Stimulated activated CD4-positive, alpha-beta T cell treated with anti-CD3 and anti-CD28 coated beads, Interleukin-2, amount 100 ng/mL, for 24 hours (primary cell): ENCODE measurements at regions not wholly inside any gene's neighbourhood (a gene's known extent, or its start where the extent isn't known, plus 50 kb on each side); places are given as distances from the start of the nearest gene placed in this dataset.

Experiments
- DNase-seq, 2 donors: peaks; one replicate each; pipeline ENCODE4 v3.0.0-alpha.2; 2020

DNA sequence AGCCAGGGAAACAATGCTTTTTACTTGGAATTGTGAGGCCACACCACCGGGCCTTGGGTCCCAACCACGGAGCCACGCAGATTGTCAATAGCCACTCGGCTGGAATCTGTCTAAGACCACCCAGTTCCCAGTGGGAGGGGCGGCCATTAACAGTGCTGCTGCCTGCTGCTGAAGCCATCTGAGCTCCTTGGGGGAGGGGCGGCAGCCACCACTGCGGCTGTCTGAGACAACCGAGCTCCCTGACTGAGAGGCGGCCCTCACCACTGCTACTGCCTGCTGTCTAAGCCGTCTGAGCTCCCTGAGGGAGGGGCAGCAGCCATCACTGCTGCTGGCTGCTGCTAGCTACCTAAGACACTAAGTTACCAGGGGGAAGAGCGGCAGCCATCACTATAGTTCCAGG lies 64.3 kb downstream of the DMRTA2 start:
- no peak for DNase-seq

DNA sequence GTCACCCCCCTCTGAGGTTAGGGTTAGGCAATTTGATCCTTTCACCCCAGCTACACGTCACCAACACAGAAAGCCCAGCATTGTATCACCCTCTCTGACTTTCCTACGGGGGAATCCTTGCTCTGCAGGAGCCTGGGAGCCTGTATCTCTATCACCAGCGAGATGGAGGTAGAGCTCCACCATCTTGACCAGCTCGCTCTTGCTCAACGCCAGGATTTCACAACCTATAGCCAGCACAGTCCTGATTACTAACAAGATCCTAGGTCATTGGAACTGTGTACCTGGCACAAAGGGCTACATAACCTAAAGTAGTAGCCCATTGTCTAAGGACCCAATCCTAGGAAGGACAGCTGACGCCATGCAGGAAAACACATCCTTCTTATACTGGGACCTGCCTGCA lies 66.1 kb downstream of the DMRTA2 start:
- no peak for DNase-seq

GRCh38 chr1:50354813-50355212 lies 68.4 kb downstream of the DMRTA2 start:
- no peak for DNase-seq

DNA sequence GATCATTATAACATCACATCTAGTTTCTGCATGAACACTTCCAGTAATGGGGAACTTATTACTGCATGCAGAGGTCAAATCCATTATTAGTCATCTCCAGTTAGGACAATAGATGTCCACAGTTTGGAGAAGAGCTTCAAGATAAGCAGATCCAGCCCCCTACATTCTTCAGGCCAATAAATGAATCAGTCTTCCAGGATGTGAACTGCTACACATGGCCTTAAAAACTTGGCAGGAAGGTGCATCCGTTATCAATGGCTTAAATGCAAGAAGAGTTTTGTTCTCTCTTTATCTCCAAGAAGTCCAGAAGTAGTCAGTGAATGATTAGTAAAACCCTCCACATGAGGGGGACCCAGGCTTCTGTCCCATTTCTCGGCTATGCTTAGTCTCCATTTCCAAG lies 70.8 kb downstream of the DMRTA2 start:
- no peak for DNase-seq

DNA sequence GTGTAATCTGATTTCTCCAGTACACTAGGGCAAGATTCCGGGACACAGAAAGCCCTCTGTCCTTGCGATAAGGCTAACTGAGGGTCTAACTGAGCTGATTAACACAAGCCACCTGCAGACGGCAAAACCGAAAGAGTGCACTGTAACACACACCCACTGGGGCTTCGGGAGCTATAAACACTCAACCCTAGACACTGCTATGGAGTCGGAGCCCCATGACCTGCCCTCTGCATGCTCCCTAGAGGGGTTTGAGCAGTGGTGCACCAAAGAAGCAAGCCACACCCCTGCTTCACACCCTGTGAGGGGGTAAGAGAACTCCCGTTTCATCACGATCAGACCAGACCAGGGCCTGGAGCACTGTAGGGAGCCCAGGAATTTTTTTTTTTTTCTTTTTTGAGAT lies 72.4 kb downstream of the DMRTA2 start:
- no peak for DNase-seq

DNA sequence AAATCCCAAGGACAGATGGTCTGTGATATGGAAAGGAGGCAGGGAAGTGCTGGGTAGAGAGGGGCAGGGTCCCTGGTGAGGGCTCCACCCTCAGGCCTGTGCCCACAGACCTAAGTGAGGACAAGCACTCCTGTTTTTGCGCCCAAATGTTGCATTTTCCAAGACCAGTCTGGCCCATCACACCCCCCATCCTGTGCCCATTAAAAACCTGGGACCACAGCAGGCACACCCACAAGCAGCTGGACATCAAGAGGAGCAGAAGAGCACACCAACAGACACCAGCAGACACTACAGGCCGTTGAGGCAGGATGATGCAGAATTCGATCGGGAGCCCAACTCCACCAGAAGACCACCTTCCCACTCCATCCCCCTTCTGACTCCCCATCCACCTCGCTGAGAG lies 72.8 kb downstream of the DMRTA2 start:
- DNase-seq: no peak

DNA sequence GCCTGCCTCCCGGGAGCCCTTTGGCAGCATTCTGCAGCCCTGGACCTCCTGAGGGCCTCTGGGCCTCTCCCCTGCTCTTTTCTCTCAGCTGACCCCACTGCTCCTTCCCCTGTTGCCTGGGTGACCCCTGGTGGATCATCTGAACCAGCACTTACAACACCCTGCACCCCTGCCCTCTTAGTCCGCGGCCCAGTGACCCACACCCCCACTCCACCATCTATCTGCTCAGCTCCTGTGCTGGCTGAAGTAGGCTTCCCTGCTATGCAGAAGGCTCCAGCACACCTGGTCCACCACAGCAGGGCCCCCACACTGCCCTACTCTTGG lies 74.0 kb downstream of the DMRTA2 start:
- no peak for DNase-seq

DNA sequence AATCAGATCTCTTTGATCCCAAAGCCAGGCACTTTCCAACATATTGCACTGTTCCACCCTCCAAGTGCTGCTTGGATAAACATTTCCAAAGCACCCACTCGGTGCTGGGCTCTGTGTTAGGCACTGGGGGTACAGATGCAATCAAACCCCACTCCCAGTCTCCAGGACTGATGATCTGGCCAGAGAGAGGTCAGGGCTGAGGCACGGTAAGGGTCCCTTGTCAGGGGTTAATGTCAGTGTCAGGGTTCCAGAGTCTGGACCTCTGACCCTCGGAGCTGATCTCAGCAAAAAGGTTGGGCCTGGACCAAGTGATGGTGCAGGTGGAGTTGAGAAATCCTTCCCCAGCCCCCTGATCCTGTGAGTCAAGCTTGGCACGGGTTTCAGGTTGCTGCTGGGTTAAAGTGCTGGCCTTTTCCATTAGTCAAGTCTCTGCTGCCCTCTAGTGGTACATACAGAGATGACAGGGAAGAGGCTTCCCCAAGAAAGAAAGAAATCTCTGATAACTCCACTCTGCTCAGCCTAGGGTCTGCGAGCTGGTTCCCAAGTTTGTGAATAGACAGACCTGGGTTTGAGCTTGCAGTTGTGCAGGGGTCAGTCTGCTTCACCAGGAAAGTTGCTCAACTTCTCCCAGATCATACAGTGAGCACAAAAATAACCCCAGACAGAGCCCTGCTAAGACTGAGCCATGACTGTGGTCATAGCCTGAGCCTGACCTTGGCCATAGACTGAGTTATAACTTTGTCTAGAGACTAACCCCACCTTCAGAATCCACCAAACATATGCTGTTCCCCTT lies 74.6 kb downstream of the DMRTA2 start:
- DNase-seq: peak; percentile 26 to 44

GRCh38 chr1:50347933-50348332 lies 75.3 kb downstream of the DMRTA2 start:
- DNase-seq: no peak

DNA sequence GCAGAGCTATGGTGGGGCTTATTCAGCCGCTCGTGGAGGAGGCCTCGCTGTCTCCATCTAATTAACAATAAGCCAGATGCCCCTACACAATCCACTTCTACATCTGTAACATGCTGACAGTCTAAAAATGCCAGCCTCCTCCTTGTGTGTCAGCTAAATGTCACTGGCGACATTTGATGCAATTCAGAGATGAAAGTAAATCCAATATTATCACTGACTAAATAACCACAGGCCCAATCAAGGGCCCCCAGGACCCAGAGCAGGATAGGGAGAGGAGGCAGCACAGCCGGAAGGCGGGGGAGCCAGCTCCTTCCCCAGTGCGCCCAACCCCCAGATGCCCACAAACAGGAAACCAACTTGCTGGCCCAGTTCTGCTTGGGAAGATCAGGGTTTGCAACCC lies 76.6 kb downstream of the DMRTA2 start:
- no peak for DNase-seq

GRCh38 chr1:50343323-50343722 lies 79.9 kb downstream of the DMRTA2 start:
- DNase-seq: no peak

- no peak for DNase-seq
Observed at GRCh38 chr1:50342525-50342924, 80.7 kb downstream of the DMRTA2 start.

GRCh38 chr1:50335036-50335435 lies 88.2 kb downstream of the DMRTA2 start:
- no peak for DNase-seq

- peak; percentile 58 to 76 for DNase-seq
Observed at GRCh38 chr1:50333595-50333974, 89.7 kb downstream of the DMRTA2 start.

GRCh38 chr1:50332941-50333594 lies 90.2 kb downstream of the DMRTA2 start:
- DNase-seq: peak; percentile 44 to 60

DNA sequence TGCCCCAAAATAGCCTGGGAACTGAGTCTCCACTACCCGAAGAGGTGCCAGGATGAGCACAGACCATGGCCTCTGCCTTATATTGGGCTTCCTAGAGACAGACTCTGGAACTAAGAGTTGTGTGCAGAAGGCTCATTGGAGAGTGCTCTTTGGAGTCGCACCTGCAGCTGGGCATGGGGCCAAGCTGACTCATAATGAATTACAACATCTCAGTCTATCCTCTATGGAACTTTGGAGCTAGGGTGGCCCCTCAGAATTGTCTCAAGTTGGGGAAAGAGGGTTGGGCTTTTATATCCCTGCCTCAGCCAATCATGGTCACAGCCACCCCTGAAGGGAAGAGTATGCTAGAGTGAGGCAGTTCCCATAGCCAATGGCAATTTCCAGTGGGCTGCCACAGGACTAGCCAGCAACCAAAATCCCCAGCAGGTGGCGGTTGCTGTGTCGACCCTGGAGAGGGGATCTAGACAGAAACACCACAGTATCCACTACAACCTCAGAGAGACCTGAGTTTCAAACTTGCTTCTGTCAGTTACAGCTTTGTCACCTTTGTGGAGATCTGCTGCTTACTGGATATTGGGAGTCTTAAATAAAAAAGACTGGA lies 93.8 kb downstream of the DMRTA2 start:
- no peak for DNase-seq

DNA sequence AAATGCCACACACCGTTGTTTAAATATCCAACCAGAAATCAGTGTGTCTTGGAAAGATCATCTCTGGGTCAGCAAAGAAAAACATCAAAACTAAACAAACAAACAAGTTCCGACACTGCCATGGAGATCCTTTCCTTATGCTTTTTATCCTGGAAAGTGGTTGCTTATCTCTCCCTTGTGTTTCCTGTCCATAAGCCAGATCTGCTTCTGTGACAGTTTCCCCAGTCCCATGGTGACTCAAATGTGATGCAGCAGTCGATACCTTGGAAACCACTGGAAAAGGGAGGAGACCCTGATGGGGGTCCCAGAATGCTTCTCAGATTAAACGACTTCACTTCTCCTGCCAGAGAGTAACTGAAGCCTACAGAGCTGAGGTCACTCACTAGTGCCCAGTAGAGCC lies 94.7 kb downstream of the DMRTA2 start:
- no peak for DNase-seq

DNA sequence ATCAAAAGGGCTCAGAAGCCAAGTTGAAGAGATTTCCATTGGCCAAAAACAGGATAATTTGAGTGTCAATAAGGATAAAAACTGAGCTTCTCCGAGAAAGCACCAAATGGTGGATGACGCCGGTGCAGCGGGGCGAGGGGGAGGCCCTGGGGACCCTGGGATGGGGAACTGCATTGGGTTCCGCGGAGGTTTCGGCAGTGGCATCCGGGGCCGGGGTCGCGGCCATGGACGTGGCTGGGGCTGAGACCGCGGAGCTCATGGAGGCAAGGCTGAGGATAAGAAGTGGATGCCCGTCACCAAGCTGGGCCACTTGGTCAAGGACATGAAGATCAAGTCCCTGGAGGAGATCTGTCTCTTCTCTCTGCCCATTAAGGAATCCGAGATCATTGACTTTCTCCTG lies 97.2 kb downstream of the DMRTA2 start:
- no peak for DNase-seq

DNA sequence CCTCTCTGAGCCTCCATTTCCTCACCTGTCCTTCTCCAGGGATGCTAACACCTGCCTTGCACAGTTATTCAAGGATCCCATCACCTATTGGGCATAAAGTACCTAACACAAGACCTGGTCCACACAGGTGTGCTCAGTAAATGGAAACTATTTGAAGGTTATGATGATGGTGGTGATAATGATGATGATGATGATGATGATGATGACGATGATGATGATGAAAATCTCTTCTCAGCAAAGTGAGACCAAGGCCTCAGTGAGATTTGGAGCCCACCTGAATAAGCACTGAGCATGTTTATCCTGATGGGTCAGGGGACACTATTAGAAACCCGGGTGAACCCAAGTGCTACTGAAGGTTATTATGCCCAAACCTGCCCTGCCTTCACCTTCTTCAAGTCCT lies 100.7 kb downstream of the DMRTA2 start:
- DNase-seq: no peak

DNA sequence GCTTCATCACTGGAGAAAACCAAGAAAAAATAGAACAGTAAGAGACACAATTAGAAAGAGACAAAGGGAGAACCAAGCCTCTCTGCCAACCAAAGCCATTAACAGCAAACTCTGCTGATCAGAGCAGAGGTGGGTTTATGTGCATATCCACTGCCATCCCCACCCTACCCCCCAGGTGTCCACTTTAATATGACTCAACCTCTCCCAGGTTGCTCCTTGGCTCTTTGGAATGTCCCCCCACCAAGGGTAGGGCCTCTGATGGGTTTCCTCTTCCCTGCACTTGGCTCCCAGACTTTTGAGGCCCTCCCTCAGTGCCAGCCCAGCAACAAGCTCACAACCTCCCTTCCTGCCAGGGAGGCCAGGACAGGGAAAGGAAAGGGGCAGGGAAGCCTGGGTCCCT lies 104.8 kb downstream of the DMRTA2 start:
- DNase-seq: no peak

DNA sequence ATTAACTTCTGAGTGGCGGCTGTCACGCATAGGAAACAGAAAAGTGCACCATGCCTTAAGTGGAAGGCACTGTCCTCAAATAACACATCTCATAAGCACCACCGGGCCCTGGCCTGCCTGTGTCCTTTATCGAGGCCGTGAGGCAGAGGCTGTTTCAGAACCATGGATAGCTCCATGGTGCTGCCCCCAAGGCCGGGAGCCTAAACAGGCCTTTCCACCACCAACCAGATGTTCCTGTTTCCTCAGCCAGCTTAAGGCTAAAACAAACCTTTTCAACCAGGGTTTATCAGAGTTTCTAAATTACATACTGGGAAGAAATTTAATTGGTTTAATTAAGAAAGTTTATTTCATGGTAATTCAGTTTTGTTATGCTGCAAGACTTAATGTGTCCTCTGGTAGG lies 114.4 kb downstream of the DMRTA2 start:
- no peak for DNase-seq

DNA sequence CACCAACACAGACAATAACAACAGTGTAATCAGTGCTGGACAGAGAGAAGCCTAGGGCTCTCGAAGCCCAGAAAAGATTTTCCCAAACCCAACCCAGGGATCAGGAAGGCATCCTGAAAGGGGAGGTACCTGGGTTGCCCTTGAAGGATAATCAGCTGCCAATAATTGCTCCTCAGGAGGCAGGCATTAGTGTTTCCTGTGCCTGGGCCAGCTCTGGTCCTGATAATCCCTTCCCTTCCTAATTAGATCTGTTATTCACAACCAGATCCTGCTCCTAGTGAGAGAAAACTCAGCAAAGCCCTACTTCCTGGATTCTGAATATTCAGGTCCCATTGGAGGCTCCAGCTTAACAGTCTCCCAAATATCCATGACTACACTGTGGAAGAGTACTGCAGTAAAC lies 117.4 kb downstream of the DMRTA2 start:
- no peak for DNase-seq

DNA sequence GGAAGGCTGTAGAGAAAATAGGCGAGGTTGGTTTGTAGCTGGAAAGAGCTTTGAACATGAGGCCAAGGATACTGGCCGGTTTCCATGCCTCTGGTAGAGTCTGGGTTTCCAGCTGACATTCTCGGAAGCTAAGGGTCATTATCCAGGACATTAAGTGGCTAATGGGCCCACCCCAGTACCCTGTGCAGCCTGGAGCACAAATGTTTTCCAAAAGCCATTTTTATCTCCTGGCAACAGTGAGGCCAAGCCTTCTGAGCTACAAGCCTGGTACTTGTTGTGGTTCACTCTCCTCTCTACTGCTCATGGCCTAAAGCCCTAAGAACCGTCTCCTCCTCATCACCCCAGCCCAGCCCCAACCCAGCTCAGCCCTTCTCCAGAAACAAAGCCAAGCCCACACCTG lies 122.9 kb downstream of the DMRTA2 start:
- no peak for DNase-seq

- DNase-seq: no peak
Observed at GRCh38 chr1:50295566-50295965, 127.7 kb downstream of the DMRTA2 start.

DNA sequence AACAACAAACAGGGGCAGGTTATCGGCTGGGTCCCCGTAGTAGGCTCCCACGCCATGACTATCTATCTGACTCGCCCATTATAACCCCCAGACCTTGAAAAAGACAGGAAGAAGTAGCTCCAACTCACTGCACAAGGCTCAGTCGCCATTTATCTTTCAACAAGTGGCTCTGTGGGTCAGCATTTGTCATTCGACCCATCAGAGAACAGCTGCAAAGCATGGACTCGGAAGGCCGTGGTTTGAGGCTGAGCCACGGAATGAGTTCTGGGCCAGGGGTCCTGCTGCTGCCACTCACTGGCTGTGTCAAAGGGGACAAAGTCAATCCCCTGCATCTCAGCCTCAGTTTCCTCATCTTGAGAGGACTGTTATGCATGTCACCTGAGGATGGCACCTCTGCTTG lies 131.0 kb downstream of the DMRTA2 start:
- no peak for DNase-seq
